NCI-H82 treated with DMSO at 0.1 percent for 48 hours (cell line): ENCODE measurements at regions not wholly inside any gene's neighbourhood (a gene's known extent, or its start where the extent isn't known, plus 50 kb on each side); places are given as distances from the start of the nearest gene placed in this dataset.

Source experiments
- DNase-seq: peaks from one replicate; lab custom pipeline; 2025; ENCODE audit not compliant: unreplicated experiment; lab: John Stamatoyannopoulos, UW

- no peak for DNase-seq
Observed at GRCh38 chr2:235390816-235391194, 103.0 kb upstream of the AGAP1 start.

GRCh38 chr2:235391921-235392615 is 101.8 kb upstream of the AGAP1 start:
- DNase-seq, result no peak

- DNase-seq, result no peak
Observed at GRCh38 chr2:235394278-235394828, 99.5 kb upstream of the AGAP1 start.

- no peak for DNase-seq
Observed at GRCh38 chr2:235396071-235396846, 97.6 kb upstream of the AGAP1 start.

- DNase-seq, result no peak
Observed at GRCh38 chr2:235398321-235398720, 95.5 kb upstream of the AGAP1 start.

- DNase-seq, result no peak
Observed at GRCh38 chr2:235399895-235400294, 93.9 kb upstream of the AGAP1 start.

- no peak for DNase-seq
Observed at GRCh38 chr2:235402422-235402821, 91.4 kb upstream of the AGAP1 start.

DNA sequence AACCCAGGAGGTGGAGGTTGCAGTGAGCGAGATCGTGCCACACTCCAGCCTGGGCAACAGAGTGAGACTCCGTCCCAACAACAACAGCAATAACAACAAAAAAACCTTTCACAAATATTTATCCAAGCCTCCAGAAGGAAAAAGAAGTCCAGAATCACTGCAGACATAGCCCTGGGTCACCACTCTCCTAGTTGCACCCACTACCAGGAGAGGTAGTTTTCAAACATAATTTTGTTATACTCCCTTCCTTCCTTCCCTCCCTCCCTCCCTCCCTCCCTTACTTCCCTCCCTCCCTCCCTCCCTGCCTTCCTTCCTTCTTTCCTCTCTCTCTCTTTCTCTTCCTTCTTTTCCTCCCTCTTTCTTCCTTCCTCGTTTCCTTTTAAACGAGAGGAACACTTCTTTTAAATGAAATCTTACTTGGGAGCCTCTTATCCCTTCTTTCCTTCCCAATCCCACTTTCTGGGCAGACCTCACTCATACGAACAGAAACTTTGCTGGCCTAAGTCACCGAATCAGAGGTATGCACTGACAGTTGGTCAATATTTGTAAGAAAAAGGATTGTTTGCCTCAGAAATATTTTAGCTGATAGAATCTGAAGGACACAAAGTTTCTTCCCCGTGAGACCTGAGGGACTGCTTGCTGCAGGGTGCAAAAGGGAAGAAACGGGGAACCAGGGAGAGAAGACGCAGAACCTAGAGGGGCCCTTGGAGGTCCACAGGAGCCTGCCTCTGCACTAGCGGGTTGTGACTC is 88.1 kb upstream of the AGAP1 start:
- DNase-seq, result no peak

DNA sequence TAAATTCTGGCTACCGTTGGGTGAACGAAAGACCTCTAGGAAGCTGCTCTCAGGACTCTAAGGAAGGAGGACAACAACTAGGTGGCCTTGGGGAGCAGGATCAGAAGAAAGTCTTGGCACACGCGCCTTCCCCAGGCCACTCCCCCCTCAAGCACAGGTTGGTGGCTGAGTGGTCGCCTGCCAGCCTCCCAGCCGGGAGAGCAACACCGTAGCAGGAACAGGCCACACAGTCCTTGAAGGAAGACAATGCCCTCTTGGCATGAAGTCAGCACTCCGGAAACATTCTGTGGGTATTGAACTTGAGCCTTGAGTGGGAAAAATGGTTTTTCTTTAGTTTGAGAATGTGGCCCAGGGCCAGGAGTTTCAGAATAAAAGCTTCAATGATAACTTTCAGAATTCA is 87.4 kb upstream of the AGAP1 start:
- DNase-seq, result no peak

DNA sequence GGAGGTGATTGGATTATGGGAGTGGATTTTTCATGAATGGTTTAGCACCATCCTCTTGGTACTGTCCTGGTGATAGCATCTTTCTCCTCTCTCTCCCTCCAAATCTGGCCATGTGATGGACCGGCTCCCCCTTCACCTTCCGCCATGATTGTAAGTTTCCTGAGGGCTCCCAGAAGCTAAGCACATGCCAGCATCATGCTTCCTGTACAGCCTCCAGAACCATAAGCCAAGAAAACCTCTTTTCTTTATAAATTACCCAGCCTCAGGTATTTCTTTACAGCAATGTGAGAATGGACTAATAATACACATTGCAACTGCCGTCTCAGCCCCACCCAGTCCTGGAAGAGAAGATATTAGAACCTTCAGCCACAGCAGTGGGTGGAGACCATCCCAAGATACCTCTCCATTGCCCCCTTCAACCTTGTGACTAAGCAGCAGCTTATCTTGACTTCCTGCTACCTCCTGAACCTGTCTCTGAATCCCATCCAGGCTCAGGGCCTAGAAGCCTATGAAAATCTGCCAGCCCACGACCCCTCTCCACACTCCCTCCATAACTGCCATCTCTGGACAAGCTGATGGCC is 81.8 kb upstream of the AGAP1 start:
- DNase-seq, result no peak

GRCh38 chr2:235413064-235413463 is 80.8 kb upstream of the AGAP1 start:
- no peak for DNase-seq

DNA sequence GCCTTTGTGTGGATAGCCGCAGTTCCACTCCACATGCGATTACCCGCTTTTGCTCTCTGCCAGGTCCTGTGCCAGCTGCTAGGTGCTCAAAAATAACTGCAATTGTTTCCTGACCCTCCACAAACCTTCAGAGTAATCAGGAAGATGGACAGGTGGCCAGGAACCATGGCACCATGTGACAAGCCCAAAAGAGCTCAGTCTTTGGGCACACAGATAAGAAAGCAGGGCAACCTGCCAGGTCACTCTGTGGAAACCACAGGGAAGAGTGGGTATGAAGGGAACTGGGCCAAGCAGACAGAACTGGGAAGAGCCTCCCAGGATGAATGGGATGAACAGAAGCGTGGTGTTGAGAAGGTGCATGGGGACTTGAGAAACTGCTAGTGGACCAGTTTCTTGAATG is 79.4 kb upstream of the AGAP1 start:
- DNase-seq, result no peak

- no peak for DNase-seq
Observed at GRCh38 chr2:235416858-235417499, 76.9 kb upstream of the AGAP1 start.

GRCh38 chr2:235418918-235419317 is 74.9 kb upstream of the AGAP1 start:
- DNase-seq, result no peak

DNA sequence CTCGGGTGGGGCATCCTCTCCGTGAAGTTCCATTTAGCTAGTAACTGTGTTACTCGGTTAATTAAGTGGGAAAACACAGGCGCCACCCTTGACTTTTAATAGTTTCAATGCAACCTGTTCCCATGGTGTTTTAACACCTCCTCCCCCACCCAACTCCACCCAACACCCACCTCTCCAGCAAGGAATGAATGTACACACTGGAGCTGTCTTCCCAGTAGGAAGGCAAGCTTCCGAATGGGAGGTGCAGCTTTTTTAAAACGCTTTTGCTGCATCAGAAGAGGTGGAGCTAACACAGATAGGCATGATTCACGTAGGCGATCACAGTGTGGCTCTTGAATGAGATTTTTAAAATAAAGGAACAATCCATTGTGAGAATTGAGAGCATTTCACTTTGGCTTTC is 73.8 kb upstream of the AGAP1 start:
- DNase-seq, result no peak

DNA sequence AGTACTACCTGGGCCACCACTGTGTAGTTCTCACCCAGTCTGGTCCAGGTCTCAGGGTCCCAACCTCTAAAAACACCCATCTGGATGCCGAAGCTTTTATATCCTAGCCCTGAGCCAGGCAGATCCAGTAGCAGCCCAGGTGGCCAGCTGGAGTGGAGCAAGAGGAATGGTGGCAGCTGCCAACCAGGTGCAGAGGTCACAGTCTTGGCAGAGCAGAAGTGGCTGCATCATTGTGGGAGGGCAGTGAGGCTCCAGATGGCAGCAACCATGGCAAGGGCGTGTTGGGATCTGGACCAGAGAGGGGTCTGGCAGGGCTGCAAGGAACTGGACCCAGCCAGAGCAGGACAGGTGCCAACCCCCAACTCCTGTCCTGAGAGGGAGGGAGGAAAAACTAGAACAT is 72.2 kb upstream of the AGAP1 start:
- DNase-seq, result no peak

DNA sequence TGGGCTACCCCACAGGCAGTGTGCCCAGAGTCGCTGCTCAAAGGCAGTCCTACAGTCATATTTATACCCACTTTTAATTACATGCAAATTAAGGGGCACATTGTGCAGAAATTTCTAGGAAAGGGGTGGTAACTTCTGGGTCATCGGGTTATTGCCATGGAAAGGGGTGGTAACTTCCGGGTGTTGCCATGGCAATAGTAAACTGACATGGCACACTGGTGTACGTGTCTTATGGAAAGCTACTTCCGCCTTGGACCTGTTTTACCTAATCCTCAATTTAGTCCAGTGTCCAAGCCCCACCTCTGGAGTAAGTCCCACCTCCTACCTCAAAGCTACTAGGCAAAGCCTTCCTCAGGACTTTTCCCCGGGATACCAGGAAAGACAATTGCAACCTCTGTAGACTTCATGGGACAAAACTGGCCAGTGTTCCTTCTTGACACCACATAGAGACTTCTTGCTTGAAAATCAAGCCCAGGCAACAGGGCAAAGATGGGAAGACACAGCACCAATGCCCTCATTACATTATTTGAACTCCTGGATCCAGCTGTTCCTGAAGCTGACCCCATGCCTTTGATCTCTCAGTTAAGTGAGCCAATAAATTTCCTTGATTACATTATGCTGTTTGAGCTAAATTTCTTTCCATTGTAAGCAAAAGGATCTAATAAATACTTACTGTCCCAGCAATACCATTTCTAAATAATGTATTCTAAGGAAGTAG is 63.3 kb upstream of the AGAP1 start:
- no peak for DNase-seq

DNA sequence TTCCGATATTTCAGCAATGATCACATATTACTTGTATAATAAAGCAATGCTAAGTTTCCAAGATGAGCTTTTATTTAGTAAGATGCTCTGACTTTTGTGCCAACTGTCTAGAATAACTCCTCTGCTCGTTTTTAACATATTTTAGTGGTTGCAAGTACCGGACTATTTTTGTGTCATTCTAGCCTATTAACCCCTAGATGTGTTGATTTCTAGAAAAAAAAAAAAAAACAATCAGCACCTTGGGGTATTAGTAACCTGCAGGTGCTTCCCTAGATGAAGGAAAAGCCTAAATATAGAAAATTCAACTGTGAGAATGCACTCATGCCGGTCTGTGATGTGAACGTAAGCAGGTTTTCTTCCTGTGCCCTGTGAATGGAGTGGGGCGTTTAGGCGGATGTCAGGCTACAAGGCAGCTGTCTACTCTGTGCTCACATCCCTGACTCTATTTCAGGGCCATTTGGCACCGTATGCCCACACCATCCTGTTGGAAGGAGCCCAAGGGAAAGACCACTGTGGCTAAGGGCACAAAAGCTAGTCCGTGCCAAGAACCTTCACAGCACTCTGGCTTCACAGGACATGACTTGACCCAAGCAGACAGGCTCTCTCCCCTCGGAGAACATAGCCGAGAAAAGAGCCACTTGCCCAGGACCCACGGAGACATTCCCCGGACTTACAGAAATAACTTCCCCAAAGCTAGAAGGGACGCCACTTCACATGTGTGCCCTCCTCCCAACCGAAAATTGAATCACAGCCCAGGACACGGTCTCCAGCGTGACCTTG is 60.9 kb upstream of the AGAP1 start:
- DNase-seq, result no peak

GRCh38 chr2:235433860-235434259 is 60.0 kb upstream of the AGAP1 start:
- DNase-seq, result no peak
